ENCODE measurements at regions not wholly inside any gene's neighbourhood (a gene's known extent, or its start where the extent isn't known, plus 50 kb on each side); places are given as distances from the start of the nearest gene placed in this dataset.

DNA sequence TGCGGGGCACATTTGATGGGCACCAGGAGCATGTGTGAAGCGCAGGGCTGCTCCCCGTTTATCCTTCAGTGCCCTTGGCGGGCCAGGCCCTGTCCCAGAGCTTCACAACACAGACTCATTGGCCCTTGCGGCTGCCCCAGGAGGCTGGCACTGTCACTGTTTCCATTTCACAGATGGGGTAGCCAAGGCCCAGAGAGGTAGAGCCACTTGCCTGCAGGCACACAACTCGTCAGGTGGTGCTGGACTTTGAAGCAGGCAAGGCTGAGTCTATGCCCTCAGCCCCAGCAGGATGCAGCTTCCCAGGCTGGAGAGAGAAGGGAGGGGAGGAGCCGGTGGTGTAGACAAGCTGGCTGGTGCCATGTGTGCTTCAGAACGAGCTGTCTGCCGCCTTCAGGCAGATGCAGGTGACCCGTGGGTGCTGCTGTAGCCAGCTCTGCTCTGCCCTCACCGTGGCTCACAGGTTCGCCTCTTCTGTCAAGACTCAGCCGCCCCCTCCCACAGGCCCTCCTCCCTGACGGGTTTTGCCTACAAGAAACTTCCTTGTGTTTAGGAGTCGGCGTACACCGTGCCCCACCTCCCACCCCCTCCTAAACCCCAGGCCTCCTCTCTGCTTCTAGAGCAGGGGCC is 232.3 kb upstream of the CIBAR2 start:
- no peak for DNase-seq (ENCODE audit: low read depth)

DNA sequence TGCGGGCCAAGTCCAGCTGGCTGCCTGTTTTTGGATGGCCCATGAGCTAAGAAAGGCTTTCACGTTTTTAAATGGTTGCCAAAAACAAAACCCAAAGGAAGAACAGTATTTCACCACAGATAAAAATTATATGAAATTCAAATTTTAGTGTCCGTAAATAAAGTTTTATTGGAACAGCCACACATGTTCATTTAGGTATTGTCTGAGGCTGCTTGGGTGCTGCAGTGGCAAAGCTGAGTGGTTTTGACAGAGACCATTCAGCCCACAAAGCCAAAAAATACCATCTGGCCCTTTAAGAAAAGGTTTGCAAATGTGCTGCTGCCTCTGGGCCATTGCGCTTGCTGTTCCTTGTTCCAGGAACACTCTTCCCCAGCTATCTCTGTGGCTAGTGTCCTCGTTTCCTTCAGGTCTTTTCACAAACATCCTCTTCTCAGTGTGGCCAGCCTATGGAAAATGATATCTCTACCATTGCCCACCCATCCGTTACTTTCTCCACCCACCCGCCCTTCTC is 232.9 kb upstream of the CIBAR2 start:
- no peak for DNase-seq (ENCODE audit: low read depth)

DNA sequence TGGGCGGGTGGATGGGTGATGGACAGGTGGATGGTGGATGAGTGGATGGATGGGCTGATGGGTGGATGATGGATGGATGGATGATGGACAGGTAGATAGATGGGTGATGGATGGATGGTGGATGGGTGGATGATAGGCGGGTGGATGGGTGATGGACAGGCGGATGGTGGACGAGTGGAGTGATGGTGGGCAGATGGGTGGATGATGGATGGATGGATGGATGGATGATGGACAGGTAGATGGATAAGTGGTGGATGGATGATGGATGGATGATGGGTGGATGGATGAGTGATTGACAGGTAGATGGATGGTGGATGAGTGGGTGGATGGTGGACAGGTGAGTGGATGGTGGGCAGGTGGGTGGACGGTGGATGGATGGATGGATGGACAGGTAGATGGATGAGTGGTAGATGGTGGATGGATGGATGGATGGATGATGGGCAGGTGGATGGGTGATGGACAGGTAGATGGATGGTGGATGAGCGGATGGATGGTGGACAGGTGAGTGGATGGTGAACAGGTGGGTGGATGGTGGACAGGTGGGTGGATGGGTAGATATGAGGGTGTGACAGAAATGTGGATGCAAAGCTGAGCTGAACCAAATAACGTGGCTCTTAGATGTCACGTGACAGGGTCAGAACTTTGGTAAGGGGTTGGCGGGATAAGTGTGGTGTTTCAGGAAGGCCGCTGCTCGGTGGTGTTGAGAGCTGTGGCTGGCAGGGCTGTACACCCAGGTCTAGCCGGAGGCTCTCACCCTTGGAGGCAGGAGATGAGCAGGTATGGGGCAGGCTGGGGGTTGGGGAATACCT is 234.3 kb upstream of the CIBAR2 start:
- DNase-seq (ENCODE audit: low read depth): no peak

DNA sequence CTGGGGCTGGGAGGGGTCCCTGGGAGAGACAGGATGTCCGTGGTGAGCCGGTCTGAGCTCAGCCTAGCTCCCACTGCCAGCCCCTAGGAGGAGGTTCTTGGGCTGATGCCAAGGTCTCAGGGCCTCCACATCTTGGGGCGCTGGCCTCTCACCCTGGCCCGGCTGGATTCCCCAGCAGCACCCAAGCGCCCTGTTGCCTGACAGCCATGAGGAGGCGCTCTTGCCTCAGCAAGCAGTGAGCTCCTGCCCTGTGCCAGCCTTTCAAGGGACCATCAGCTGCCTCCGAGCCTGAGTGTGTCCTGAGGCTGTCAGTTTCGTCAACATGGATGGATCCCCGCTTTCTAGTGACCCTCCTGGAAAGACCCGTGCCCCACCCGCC is 234.9 kb upstream of the CIBAR2 start:
- DNase-seq (ENCODE audit: low read depth): no peak

DNA sequence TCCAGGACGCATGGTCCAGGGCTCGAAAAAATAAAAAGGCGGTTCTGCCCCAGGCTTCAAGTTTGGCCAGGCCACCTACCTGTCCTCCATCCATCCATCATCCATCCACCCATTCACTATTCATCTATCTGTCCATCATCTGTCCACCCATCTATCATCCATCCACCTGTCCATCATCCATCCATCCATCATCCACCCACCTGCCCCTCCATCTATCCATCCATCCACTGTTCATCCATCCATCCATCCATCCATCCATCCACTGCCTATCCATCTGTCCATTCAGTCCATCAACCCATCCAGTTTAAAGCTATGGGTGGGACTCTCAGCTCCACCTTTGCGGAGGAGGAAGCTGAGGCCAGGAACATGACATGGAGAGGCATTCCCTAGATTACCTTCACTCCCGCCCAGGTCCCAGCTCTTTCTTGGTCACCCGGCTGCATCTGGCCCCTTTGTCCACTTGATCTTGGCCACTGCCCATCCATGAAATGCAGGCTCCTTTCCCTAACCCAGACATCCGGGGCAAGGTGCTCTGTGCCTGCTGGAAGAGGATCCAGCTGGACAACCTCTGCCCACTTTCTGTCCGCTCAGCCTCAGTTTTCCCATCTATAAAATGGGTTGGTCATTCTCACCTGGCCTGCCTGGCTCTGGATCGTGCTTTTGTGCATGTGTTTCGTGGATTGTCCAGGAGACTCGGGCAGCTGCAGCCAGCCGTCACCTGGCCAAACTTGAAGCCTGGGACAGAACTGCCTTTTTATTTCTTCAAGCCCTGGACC is 236.0 kb upstream of the CIBAR2 start:
- no peak for DNase-seq (ENCODE audit: low read depth)

DNA sequence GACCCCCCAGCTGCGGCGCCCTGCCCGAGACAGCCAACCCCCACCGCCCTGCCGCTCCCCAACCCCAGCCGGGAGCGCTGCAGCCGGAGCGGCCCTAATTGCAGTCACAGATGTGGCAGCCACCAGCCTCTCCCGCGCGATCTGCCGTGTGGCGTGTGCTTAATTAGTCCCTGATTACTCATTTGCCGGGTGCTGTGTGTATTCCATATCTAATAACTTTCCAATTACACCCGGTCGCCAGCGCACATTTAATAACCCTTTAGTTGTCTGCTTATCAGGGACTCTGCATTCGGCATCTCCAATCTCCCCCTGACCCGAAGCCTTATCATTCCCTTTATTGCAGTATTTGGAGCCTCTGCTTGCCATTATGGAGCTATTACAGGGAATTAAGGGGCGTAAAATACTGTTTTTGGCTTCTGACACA is 236.7 kb upstream of the CIBAR2 start:
- DNase-seq (ENCODE audit: low read depth): no peak

DNA sequence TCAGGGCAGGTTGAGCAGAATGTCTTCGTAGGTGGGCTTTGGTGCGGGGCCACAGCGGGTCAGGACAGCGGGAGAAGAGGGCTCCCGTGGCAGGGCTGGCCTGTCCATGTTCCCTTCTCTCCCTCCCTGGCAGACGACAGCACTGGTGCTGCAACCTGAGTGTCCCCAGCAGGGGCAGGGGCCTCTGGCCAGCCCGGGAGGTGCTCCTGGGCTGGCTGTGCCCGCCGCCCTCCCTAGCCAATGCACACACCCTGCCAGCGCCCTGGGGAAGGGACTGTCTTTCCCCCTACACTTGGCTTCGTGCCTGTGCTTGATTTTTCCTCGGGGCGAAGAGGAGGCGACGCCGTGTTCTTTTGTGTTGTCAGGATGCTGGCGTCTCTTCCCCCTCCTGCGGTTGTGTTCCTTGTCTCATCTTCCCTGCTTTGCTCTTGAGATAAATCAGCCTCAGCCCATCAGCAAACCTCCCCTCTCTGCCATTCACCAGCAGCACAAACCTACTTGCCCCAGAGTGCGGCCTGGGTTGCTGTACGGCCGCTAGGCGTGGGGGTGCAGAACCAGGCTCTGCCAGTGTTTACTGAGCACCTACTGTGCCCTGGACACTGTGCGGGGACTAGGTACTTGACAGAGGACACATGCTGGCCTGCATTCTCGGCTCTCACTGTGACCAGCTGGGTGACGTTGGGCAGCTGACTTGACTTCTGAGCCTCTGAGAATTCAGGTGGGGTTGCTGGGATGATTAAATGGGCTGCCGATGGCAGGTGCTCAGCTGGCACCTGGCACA is 237.3 kb upstream of the CIBAR2 start:
- DNase-seq (ENCODE audit: low read depth): no peak

DNA sequence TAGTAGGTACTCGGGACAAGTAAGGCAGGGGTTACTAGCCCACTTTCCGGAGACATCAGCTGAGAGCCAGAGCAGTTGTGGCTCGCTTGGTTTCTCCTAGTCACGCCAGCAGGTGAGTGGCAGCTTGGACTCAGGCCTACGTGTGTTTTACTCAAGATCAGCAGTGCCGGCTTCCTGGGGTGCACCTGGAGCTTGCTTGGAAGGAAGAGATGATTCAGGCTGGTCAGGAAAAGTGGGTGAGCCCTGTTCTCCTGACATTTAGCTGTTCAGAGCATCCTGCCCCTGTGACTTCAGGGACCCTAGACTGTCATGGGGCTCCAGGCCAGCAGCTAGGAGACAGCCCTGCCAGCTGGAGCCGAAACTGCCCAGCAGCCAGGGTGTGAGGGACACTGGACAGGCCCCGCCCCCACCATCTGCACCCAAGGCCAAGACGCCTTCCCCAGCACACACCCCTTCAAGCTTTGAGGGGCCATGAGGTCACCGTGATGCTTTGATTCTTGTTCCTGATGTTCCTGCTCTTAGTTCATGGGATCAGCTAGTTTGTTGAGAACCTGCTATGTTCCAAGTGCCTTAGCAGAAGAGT is 238.0 kb upstream of the CIBAR2 start:
- DNase-seq (ENCODE audit: low read depth): no peak

DNA sequence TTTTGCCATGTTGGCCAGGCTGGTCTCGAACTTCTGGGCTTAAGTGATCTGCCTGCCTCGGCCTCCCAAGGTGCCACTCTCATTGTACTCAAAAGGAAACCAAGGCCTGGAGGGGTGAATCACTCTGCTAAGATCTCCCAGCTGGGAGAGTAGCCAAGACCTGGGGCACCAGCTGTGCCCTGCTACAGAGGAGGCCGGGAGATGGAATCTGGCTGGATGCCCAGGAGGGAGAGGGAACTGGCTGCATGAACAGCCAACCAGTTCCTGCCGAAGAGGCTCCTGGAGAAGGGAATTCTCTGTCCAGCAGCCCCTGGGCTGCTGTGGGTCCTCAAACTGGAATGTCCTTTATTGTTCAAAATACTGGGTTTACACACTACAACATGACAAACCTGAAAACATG is 238.7 kb upstream of the CIBAR2 start:
- peak; percentile 53 for DNase-seq (ENCODE audit: low read depth)

DNA sequence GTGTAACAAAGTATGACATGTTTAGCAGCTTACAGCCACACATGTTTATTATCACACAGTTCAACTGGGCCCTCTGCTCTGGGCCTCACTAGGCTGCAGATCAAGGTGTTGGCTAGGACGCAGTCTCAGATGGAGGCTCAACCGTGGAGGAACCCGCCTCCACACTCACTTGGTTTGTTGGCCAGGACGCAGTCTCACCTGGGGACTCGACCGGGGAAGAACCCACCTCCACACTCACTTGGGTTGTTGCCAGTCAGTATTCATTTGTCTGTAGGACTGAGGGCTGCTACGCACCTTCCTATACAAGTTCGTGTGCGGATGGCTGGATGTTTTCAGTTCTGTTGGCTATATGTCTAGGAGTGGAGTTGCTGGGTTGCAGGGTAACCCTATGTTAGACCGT is 240.7 kb upstream of the CIBAR2 start:
- no peak for DNase-seq (ENCODE audit: low read depth)

DNA sequence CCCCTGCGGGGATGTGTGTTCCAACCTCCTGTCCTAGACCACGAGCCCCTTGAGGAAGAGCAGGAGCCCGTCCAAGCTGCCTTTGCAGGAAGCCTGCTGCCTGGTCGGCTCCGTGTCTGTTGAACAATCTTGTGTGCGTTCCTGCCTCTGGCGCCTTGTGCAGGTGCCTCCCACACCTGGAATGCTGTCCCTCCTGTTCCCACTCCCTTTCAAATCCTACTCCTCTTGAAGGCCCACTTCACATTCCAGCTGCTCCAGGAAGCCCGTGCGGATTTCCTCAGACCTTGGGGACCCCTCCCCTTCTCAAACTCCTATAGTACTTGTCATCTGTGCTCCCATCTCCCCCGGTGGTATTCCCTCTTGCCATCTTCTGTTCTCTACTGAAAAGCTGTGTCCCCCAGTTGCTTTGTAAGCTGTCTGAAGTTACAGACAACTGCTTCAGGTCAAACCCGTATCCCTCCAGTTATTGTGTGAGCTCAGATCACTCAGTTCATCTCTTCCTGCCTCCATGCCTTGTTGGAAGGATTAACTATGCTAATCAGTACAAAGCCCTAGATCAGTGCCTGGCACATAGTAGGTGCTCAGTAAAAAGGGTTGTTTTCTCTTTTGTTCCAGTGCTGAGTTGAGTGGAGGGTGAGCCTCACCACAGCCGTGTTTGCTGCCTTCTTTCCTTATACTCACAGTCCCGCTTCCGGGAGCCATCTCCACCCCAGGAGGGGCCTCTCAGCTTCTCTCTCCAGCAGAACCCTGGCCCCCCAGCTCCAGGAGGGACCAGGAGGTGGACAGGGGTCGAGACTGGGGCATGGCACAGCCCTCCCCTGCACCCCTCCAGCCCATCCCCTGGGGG is 241.8 kb upstream of the CIBAR2 start:
- no peak for DNase-seq (ENCODE audit: low read depth)

DNA sequence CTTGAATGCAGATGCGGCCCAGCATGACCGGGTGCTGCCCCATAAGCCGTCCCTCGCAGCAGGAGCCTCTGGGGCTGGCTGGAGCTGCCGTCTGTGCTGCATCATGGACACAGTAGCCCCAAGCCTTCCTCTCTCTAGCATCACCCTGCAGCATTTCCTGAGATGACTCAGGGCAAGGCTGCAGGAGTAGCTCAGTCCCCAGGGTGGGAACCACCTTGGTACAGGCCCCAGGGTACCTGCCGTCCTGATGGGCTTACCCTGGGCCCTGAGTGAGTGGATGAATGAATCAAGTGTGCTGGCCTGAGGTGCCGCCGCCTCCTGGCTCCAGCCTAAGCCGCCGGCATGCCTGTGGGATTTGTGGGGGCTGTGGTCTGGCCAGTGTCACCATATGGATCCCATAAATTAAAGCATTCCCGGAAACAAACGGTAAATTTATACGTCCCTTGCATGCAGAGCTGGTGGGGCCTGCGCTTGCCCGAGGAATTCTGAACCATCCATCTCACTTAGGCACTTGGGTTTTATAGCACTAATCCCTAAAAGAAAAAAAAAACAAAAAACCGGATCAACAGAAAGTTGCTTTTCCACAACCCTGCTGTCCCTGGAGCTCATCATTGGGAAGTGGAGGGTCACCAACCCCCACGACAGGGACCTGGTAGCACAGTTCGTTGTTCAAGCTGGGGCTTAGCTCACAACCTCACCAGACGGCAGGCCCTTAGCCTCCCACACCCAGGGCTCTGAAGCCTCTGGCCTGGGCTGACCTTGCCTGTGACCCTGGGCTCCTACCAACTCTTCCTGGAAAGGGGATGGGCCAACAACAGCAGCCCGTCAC is 242.6 kb upstream of the CIBAR2 start:
- peak; percentile 60 for DNase-seq (ENCODE audit: low read depth)

DNA sequence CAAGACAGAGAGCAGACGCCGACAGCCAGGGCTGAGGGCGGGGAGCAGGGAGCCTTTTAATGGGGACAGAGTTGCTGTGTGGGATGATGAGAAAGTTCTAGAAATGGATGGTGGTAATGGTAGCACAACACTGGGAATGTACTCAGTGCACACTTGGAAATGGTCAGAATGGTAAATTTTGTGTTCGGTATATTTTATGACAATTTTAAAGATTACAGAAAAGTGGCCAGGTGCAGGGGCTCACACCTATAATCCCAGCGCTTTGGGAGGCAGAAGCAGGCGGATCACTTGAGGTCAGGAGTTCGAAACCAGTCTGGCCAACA is 243.2 kb upstream of the CIBAR2 start:
- no peak for DNase-seq (ENCODE audit: low read depth)

DNA sequence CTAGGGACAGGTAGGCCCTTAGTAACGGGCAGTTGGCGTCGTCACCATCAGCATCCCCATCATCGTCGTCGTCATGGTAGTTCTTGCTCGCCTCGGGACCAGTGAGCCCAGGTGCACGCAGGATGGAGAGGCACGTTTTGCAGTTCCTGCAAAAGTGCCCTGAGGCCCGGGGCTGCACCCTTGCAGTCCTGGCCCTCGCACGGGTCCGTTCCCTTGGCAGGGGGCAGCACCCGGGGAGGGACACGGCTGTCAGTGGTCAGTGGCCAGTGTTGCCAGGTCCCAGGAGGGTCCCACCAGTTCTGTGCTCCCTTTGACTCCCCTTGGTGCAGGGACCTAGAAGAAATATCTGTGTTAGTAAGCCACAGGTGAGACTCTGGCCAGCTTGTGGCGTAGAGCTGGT is 243.9 kb upstream of the CIBAR2 start:
- DNase-seq (ENCODE audit: low read depth): no peak

DNA sequence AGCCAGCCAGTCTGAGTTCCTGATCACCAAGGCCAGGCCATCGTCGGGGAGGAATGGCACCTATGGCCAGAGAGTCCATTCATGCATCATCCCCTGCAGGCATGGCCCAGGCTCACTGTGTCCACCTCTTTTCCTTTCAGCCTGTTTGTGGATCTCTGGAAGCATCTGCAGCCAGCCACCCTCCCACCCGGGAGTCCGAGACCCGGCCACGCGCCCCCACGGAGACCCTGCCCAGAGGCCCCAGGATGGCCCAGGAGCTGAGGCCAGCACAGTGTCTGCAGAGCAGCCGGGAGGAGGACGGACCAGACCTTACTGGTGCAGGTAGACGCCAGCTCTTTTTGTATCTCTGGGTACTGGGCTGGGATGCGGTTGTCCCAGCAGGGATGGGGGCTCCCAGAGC is 245.1 kb upstream of the CIBAR2 start:
- no peak for DNase-seq (ENCODE audit: low read depth)

DNA sequence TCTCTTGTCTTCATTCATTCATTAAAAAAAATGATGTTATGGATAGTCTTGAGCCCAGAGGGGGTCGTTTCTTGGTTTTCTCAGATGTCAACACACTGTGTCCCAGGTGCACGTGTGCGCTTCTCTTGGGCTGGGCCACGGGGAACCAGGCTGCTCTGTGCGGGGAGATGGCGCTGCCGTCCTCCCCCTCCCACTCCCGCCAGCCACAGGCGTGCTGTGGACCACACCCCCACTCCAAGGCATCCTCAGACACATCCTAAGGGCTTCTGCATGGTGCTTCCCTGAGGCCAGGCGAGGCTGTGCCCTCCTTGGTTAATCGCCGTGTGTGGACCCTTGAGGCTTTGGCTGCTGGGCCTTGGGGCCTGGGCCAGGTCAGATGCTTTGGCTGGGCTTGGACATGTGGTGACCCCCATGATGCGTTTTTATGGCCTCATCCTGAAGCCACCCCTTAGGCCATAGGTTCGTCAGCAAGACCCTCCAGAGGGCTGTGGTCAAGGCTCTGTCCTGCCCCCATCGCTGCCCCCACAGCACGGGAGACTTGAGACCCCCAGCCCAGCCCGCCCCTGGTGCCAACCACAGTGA is 245.7 kb upstream of the CIBAR2 start:
- no peak for DNase-seq (ENCODE audit: low read depth)

DNA sequence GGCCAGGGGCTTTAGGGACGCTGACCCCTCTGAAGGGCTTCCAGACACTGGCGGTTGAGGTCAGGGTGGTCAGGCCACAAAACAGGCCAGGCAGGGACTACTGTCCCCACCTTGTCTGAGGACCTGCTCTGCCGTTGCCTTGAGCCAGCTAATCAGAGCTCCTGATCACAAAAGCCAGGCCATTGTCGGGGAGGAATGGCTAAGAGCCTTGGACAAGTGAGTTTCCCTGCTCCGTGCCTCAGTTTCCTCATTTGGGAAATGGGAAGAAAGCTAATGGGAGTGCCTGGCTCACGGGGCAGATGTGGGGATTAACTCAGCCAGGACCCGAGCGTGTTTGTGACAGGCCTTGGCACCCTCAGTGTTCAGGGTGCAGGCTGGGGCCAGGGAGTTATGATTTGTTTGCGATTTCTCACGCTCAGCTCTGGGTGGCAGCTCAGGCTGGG is 246.5 kb upstream of the CIBAR2 start:
- no peak for DNase-seq (ENCODE audit: low read depth)

DNA sequence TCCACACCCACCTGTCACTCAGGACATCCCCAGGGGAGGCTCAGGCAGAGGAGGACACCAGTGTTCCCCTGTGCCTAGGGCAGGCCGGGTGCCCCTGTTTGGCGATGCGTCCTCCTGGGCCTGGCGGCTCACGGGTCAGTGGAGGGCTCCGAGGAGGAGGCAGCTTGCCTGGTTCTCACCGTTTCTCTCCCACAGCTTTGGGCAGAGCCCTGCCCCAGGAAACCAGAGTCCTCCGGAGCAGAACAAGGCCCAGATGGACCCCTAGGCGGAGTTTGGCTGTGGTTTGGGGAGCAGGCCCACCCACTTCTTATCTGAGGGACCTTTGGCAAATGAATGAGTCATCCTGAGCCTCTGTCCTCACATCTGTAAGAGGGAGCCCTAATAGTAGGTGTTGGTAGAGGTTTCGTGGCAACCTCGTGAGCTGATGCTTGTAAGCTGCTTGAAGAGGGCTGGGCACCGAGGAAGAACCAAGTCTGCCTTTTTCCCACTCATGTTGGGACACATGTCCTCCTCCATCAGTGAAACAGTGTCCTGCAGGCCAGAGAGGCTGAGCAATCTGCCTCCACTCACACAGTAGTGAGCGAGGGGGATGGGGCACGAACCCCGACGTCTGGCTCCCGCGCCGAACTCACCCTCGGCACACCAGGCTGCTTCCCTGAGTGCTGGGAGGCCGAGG is 247.0 kb upstream of the CIBAR2 start:
- DNase-seq (ENCODE audit: low read depth): no peak

All from HS-5 (cell line).